ENCODE measurements at regions not wholly inside any gene's neighbourhood (a gene's known extent, or its start where the extent isn't known, plus 50 kb on each side); places are given as distances from the start of the nearest gene placed in this dataset.

DNA sequence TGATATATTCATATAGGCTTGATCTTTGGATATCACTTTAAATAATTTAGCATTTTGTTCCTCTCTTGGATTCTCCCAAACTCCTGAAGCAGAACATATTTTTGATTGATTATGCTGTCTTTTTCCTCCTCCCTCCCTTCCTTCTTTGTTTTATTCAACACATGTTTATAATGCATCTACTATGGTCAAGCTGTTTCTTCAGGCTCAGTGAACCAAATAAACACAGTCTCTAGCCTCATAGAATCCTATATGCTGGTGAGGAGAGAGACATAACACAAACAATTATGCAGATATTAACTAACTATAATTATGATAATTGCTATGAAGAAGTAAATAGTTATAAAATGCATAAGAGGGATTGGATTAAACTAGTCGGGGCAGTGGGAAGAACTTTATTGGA, 1023.6 kb upstream of the RAG2 start:
- no peak for TF ChIP-seq ETV6 (CRISPR knock-in tag; IDR thresholded peaks at IDR 0.05)
- no peak for TF ChIP-seq MYBL2 (CRISPR knock-in tag; IDR thresholded peaks at IDR 0.05)
- no peak for TF ChIP-seq SP1 (CRISPR knock-in tag; conservative IDR thresholded peaks at IDR 0.05)
- TF ChIP-seq, protein P1, sequence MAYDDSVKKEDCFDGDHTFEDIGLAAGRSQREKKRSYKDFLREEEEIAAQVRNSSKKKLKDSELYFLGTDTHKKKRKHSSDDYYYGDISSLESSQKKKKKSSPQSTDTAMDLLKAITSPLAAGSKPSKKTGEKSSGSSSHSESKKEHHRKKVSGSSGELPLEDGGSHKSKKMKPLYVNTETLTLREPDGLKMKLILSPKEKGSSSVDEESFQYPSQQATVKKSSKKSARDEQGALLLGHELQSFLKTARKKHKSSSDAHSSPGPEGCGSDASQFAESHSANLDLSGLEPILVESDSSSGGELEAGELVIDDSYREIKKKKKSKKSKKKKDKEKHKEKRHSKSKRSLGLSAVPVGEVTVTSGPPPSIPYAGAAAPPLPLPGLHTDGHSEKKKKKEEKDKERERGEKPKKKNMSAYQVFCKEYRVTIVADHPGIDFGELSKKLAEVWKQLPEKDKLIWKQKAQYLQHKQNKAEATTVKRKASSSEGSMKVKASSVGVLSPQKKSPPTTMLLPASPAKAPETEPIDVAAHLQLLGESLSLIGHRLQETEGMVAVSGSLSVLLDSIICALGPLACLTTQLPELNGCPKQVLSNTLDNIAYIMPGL (CRISPR knock-in tag; IDR thresholded peaks at IDR 0.05) = no peak
- TF ChIP-seq, protein P2, sequence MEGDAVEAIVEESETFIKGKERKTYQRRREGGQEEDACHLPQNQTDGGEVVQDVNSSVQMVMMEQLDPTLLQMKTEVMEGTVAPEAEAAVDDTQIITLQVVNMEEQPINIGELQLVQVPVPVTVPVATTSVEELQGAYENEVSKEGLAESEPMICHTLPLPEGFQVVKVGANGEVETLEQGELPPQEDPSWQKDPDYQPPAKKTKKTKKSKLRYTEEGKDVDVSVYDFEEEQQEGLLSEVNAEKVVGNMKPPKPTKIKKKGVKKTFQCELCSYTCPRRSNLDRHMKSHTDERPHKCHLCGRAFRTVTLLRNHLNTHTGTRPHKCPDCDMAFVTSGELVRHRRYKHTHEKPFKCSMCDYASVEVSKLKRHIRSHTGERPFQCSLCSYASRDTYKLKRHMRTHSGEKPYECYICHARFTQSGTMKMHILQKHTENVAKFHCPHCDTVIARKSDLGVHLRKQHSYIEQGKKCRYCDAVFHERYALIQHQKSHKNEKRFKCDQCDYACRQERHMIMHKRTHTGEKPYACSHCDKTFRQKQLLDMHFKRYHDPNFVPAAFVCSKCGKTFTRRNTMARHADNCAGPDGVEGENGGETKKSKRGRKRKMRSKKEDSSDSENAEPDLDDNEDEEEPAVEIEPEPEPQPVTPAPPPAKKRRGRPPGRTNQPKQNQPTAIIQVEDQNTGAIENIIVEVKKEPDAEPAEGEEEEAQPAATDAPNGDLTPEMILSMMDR (IDR thresholded peaks at IDR 0.05) = no peak
- no peak for TF ChIP-seq CREM (CRISPR knock-in tag; IDR thresholded peaks at IDR 0.05)
- TF ChIP-seq, protein P3, sequence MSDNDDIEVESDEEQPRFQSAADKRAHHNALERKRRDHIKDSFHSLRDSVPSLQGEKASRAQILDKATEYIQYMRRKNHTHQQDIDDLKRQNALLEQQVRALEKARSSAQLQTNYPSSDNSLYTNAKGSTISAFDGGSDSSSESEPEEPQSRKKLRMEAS (CRISPR knock-in tag; IDR thresholded peaks at IDR 0.05) = no peak
- TF ChIP-seq IRF2 (CRISPR knock-in tag; IDR thresholded peaks at IDR 0.05; ENCODE audit: borderline replicate concordance, low read depth) = no peak
- no peak for TF ChIP-seq NR1H2 (CRISPR knock-in tag; IDR thresholded peaks at IDR 0.05)
- TF ChIP-seq NR2C2 (CRISPR knock-in tag; IDR thresholded peaks at IDR 0.05) = no peak
- TF ChIP-seq, protein P4, sequence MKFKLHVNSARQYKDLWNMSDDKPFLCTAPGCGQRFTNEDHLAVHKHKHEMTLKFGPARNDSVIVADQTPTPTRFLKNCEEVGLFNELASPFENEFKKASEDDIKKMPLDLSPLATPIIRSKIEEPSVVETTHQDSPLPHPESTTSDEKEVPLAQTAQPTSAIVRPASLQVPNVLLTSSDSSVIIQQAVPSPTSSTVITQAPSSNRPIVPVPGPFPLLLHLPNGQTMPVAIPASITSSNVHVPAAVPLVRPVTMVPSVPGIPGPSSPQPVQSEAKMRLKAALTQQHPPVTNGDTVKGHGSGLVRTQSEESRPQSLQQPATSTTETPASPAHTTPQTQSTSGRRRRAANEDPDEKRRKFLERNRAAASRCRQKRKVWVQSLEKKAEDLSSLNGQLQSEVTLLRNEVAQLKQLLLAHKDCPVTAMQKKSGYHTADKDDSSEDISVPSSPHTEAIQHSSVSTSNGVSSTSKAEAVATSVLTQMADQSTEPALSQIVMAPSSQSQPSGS (CRISPR knock-in tag; IDR thresholded peaks at IDR 0.05; ENCODE audit: borderline replicate concordance, low read depth) = no peak
- TF ChIP-seq NFATC4 (CRISPR knock-in tag; IDR thresholded peaks at IDR 0.05) = no peak
- no peak for TF ChIP-seq ZNF219 (CRISPR knock-in tag; IDR thresholded peaks at IDR 0.05; ENCODE audit: borderline replicate concordance)
- no peak for TF ChIP-seq NFYB (CRISPR knock-in tag; conservative IDR thresholded peaks at IDR 0.05; ENCODE audit: low read depth)

Measured in WTC11 (cell line).